Limb (tissue), 2 donors: ENCODE measurements at regions not wholly inside any gene's neighbourhood (a gene's known extent, or its start where the extent isn't known, plus 50 kb on each side); places are given as distances from the start of the nearest gene placed in this dataset.

Experiments used
- DNase-seq, 2 donors: peaks; one replicate each; pipeline ENCODE4 v3.0.0-alpha.2; 2016; ENCODE audit errors: extremely low spot score in 2 of 2

DNA sequence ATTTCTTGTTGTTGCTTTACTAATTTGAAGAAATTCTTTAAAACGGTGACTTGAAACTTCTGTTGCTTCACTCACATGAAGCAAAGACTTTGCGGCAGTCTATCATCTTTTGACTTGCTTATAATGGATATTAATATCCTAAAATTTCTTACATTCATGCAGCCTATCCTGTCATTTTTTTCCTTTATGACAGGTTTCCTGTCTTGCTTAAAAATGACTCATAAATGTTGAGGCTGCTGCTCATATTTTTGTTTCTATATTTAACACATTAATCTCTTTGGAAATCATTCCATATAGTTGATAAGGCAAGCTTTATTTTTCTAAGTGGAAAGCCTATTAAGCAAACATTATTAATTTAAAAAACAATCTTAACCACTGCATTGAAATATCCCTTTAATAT is 176.6 kb upstream of the GALNTL6 start:
- DNase-seq = no peak

DNA sequence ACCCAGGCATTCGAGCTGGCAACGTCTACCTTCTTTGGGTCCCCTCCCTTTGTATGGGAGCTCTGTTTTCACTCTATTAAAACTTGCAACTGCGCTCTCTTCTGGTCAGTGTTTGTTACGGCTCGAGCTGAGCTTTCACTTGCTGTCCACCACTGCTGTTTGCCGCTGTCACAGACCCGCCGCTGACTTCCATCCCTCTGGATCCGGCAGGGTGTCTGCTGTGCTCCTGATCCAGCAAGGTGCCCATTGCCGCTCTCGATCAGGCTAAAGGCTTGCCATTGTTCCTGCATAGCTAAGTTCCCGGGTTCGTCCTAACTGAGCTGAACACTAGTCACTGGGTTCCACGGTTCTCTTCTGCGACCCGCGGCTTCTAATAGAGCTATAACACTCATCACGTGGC is 183.5 kb upstream of the GALNTL6 start:
- DNase-seq = no peak

DNA sequence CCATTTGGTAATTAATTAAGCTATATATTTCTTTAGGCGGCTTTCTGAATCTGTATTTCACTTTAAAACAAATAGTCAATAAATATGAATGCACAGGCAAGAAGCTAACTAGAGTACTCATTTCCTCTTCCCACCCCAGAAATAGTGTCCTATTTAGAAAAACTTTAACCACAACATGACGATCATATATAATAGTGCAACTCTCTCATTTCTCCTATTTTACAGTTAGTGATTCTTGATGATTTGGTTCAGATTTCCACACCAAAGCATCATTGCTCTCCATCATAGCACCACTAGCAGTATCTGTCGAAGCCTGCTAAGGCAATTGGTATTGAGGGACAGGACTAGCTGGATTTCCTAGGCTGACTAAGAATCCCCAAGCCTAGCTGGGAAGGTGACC is 184.0 kb upstream of the GALNTL6 start:
- no peak for DNase-seq

DNA sequence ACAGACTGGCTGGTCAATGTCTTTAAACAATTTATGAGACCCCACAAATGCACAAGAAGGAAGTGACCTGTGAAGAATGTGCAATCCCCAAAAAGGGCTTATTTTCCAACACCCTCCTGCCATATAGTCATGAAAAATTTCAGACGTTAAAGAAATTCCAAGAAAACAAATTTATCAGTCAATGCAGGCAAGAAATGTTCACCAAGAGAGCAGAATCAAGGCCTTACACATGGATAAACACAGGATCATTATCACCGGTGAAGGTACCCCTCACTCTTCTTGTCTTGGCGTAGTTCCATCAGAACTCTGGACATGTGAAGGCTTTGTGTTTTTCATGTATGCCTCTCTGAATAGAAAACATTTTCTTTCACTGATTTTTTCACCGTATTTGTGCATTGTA is 186.7 kb upstream of the GALNTL6 start:
- no peak for DNase-seq

DNA sequence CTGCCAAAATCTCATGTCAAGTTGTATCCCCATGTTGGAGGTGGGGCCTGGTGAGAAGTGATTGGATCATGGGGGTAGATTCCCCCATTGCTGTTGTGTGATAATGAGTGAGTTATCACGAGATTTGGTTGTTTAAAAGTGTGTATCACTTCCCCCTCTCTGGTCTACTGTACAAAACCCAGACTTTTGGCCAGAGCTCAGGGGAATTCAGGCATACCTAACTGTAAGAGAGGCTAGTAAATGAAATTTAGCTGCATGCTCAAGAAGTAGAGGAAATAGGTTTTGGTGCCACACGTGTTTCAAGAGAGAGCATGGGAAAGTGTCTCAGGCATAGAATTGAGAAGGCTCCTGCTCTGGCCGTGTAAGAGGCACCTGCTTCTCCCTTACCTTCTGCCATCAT is 190.5 kb upstream of the GALNTL6 start:
- DNase-seq = no peak

DNA sequence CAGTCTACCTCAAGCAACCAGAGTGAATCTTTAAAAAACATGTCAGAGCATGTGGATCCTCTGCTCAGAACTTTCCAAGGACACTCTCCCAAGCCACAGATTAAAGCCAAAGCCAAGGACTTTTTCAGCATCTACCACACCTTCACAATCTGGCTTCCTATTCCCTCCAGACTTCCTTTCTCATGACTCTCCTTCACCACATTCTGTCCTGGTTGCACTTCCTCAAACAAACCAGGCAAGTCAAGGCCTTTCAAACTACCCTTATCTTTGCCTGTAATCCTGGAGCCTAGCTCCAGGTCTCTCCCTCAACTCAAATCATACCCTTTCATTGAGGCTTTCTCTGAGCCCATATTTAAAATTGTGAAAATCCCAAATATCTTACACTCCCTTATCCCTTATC is 191.6 kb upstream of the GALNTL6 start:
- DNase-seq = no peak

DNA sequence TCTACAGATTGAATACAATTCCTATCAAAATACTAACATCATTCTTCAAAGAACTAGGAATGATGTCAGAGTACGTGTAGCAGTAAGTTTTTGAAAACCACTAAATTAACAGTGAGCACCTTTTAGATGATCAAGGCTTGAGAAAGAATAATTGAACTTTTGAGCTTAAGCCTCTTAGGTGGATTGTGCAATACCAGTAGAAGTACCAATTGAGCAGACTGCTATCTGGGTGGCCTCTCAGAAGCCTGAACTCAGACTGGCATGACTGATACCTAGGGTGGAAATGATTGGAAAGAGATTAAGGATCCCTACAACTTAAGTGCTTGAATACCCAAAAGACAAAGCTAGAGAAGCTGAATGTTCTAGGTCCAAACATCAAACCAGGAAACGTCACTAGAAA is 200.3 kb upstream of the GALNTL6 start:
- no peak for DNase-seq

DNA sequence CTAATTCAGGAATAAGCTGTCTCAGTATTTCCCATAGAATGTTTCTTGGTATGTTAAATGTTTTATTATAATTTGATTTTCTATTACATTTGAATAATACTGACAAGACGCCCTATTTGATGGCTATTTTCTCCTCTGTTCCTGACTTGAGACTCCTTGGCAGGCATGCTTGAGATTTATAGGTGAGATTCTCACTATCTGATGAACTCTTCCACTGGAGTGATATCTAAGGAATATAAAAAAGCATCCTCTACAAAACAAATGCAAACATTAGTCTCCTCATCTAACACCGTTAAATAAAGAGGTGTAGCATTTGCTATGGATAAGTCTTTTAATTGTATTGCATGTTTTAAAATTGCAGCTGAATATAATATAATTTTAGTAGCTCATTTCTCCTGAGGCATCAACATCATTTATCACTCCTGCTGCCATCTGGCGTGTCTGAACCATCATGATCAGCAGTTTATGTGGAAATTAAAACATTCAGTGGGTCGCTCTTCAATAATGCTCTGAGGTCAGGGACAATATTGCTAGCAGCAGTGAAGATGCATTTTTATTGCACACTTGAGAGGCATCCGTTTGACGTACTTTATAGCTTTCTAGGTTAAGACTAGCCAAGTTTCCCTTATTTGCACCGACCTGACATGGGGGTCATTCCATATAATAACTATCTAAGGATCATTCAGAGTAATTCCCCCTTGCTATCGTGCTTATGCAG is 210.4 kb upstream of the GALNTL6 start:
- DNase-seq = no peak

DNA sequence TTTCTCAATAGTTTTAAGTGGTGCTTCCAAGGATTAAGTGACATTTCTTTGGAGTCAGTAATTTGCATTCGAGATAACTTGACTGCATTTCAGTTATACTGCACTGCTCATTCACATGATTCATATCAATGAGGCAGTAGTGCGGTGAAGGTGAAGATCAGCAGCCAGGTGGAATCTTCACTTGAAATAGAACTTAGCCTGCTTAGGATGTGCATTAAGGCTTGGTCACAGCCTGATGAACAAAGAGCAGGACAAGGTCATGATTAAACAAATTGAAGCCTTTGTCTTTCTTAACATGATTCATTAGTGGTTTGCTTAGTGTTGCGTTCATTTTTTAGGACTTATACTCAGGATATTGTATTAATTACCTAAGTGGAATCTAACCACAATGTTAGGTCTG is 212.1 kb upstream of the GALNTL6 start:
- DNase-seq = no peak

DNA sequence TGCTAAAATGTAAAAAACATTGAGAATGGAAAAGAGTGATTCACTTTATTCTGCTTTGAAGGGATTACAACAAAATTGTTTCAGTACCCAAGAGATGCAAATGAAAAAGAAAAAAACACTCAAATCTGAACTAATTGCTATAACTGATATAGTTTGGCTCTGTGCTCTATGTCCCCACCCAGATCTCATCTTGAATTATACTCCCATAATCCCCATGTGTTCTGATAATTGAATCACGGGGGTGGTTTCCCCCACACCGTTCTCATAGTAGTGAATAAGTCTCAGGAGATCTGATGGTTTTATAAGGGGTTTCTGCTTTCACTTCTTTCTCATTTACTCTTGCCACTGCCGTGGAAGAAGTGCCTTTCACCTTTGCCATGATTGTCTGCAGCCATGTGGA is 213.6 kb upstream of the GALNTL6 start:
- no peak for DNase-seq

DNA sequence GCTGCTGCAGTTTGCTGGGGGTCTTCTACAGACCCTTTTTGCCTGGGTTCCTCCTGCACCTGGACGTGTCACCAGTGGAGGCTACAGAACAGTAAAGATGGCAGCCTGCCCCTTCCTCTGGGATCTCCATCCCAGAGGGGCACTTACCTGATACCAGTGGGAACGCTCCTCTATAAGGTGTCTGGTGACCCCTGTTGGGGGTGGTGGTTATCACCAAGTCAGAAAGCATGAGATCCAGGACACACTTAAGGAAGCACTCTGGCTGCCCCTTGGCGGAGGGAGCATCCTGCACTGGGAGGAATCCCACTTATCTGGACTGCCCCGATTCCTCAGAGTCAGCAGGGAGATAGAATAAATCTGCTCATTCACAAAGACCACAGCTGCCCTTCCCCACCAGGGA is 218.9 kb upstream of the GALNTL6 start:
- no peak for DNase-seq

DNA sequence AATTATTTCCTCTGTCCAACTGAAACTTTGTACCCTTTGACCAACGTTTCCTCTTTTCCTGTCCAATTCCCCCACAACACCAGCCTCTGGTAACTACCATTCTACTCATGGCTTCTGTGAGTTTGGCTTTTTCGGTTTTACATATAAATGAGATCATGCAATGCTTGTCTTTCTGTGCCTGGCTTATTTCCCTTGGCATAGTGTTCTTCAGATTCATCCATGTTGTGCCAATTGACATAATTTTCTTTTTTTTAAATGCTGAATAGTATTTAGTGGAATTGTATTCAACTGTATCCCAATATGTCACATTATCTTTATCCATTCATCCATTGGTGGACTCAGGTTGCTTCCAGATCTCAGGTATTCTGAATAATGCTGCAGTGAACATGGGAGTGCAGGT is 222.5 kb upstream of the GALNTL6 start:
- DNase-seq = no peak

DNA sequence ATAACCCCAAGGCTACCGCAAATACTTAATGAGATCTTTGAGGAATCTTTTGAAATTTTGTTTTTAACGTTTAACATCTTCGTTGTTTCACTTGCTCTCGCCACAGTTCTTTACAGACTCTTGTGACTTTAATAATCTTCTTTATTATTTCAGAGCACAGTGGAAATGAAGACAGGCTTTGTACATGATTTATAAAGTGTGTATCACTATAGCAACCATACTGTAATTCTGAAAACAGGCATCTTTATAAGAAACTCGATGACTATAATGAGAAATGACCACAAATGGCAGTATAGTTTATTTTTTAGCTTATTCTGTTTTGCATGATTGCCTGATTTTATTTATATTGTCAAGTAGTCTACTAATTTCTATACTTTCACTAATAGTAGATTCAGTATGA is 224.4 kb upstream of the GALNTL6 start:
- peak in 1 of 2 donors; percentile 18 for DNase-seq

DNA sequence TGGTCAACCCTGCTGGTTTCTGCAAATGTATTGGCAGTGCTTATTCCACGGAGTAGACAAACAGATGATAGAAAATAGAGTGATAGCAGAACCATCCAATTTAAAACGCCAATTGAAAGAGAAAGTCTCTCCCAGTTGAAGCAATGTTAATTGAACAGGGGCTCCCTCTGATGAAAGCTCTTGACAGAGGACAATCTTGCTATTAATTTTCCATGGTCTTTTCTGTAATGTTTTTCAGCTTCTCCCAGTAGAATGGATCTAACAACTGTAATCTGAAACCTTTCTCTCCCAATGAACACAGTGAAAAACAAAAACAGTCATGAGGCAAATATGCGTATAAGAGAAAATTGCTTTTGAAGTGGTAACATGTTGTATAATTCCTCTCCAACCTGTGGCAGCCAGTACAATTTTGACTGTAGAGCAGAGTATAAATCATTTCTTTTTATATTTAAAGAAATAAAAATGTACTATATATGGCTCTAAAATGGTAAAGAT is 225.1 kb upstream of the GALNTL6 start:
- no peak for DNase-seq

DNA sequence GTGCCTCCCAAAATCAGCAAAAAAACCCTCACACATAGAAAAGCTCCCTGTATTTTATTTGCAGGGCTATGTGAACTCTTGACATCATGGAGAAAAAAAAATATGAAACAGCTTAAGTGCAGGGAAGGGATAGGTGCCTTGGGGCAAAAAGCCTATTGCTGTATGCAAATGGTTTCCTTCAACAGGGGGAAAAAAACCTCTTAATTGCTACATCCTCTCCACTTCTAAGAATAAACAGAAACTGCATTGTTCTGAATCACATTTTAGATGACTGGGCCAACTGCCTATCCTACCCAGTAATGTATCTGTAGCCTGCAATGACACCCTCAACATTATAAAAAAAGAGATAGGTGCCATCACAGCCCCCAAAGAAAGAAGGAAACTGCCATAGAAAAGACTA is 229.4 kb upstream of the GALNTL6 start:
- no peak for DNase-seq

DNA sequence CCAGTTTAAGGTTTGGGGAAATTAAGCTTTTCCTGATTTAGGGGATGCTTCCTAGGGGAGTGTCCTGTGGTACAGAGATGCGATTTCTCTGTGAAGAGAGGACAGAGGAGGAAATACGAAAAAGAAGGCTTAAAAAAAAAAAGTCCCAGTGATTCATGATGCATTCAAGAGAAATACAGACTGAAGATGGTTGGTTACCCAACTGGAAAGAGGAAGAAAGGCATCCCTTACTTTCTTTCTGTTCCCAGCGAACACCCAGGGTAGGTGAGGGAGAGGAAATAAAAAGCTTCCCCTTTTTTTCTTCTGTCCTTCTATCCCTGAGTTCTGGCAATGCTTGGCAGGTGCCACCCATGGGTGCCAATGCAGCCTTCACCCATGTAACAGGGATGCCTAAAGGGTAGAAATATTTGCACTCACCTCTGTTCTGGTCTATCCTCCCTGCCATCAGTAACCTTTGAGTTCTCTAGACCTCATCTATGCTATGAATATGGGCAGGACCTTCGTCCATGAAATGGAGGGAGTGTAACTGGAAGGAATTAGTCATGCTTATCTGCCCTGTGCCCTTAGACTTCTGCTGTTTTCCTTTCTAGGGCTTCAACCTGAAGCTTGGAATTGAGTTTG is 230.1 kb upstream of the GALNTL6 start:
- DNase-seq = no peak

DNA sequence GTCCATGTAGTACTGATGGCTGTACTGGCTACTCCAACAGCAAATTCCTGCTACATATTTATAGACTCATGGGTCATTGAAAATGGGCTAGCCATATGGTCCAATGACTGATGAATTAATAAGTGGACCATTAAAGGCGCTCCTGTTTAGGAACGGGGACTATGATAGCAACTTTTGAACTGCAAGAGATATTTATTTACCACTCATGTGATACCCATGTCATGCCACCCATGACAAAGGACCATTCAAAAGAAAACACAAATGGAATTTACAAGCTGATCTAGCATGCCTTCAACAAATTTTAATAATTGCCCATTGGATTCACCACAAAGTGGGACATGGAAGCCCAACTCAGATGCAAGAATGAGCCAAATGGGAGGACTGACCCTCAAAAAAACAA is 240.0 kb upstream of the GALNTL6 start:
- DNase-seq = no peak

DNA sequence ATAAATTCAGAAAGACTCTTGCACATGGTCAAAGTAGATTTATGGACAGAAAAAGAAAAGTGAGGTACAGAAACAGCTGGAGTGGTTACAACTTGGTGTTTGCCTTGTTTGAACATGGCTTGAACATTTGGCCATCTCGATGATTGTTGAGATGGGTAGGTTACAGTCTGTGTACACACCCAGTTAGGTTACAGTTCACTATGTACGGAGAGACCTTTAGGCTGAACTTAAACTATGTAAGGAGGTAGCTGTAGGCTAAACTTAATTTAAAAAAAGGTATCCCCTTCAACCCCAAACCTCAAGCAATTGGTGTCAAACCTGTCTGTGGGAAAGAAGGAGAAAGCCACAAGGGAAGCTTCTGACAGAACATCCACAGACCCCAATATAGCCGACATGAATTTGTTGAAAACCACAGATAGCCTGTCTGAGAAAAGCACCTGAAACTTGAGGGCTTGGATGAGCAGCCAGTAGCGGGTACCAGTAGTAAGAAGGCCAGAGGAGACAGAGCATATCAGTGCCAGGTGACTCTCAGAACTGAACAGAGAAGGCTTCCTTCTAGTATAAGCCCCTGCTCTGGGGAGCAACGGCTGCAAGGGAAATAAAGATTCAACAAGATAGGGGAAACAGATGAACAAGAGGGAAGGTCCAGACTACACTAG is 247.9 kb upstream of the GALNTL6 start:
- DNase-seq = no peak

DNA sequence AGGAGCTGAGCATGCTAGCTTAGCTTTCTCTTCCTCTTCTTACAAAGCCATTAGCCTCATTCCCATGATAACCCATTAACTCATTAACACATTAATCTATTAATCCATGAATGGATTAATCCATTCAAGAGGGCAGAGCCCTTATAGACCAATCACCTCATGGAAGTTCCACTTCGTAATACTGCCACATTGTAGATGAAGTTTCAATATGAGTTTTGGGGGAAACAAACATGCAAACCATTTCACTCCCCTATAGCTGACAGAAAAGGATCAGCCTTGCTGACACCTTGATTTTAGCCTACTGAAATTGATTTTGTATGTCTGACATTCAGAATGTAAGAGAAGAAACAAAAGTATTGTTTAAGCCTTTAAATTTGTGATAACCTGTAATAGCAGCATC is 251.8 kb upstream of the GALNTL6 start:
- no peak for DNase-seq

DNA sequence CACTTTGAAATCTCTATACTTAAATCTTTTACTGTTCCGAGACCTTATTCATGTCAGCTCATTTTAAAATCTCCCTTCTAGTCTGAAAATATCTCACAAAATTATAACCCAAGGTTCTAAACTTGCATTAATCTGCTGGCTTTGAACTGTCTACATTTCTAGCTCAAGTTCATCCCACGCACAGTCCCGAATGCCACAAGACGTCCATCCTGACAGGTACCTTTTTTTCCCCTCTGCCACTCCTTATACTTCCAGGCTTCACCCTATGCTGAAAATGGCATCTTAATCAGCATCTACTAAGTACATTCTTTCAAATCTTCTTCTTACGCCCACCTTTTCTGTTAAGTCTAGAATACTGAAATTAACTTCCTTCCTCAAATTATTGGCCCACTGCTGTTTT is 259.2 kb upstream of the GALNTL6 start:
- no peak for DNase-seq

DNA sequence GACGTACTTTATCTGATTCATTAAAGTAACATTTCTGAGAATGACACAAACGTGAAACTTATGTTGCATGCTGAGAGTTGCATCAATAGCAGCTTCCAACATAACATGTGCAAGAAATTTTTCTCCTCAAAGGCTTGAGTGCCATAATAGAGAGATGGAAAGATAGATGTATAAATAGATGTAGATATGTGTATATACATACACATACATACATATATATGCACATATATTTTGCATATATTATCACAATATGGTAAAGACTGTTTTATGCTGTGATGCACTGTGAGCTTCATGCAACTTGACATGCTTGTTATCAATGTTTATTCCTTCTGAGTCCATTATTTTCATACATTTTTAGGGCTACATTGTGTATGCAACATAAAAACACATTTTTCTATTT is 270.6 kb upstream of the GALNTL6 start:
- DNase-seq = no peak

DNA sequence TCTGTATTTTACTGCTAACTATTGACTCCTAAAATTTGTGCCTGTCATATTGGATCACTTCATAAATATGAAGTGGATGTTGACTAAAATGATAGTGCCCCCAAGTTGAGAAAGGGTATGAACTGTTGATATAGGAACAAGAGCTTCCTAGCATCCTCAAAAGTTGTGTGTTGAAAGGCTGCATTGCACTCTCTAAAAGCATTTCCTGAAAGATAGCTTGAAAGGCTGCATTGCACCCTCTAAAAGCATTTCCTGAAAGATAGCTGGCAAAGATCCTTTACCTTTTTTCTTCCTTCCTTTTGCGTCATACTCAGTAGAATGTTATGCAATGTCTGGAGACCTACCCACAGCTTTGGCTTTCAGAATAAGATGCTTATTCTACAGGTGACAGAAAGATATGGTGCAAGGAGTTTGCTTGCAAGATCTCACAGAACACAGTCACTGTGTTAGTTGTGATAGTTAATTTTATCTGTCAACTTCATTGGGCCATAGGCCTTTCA is 274.6 kb upstream of the GALNTL6 start:
- no peak for DNase-seq

DNA sequence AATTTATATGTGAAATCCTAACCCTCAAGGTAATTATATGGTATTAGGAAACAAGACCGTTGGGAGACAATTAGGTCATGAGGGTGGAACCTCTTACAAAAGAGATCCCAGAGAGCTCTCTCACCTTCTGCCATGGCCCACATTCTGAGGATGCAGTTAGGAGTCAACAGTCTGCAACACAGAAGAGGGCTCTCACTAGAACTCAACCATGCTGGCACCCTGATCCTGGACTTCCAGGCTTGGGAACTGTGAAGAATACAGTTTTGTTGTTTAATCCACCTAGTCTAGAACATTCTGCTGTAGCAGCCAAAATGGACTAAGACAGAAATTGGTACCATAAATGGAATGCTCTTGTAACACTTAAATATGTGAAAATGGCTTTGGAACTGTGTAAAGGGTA is 278.8 kb upstream of the GALNTL6 start:
- DNase-seq = no peak
